ENCODE measurements at regions not wholly inside any gene's neighbourhood (a gene's known extent, or its start where the extent isn't known, plus 50 kb on each side); places are given as distances from the start of the nearest gene placed in this dataset.

DNA sequence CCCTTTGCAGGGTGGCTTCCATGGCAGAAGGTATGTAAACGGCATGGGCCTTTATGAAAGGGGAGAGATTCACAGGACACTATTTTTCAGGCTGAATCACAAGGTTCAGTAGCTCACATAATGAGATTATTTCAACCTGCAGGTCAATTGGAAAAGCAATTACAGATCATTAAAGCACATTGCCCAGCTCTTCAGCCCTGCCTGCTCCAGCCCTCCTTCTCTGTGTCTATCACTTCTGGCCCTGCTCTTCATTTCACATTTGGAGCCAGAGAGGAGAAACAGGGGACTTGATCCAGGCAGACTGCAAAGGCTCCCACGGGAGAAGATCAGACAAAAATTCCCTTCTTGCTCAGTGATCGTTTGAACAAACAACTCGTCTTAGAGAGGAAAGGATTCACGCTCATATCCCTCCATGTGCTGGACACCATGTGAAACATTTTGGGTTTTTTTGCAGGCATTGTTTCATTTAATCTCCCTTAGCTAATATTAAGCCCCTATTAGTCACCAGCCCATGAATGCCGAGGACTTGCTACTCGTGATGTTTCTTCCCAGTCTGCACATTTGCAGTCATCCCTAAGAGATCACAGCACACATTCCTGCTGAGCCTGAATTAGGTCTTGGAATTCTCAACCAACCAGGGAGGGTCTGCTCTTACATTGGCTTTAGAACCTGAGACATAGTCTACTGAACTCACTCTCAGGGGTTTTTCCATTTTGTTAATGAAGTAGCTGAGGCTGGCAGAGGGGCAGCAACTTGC is 443.9 kb upstream of the CCL2 start (continued):
- TF ChIP-seq, protein P1, sequence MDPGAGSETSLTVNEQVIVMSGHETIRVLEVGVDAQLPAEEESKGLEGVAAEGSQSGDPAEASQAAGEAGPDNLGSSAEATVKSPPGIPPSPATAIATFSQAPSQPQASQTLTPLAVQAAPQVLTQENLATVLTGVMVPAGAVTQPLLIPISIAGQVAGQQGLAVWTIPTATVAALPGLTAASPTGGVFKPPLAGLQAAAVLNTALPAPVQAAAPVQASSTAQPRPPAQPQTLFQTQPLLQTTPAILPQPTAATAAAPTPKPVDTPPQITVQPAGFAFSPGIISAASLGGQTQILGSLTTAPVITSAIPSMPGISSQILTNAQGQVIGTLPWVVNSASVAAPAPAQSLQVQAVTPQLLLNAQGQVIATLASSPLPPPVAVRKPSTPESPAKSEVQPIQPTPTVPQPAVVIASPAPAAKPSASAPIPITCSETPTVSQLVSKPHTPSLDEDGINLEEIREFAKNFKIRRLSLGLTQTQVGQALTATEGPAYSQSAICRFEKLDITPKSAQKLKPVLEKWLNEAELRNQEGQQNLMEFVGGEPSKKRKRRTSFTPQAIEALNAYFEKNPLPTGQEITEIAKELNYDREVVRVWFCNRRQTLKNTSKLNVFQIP (CRISPR knock-in tag; IDR thresholded peaks at IDR 0.05; ENCODE audit: borderline replicate concordance, low read depth), result no peak
- no peak for TF ChIP-seq CSDC2 (CRISPR knock-in tag; IDR thresholded peaks at IDR 0.05)
- no peak for TF ChIP-seq ISL1 (CRISPR knock-in tag; IDR thresholded peaks at IDR 0.05)
- TF ChIP-seq, protein P2, sequence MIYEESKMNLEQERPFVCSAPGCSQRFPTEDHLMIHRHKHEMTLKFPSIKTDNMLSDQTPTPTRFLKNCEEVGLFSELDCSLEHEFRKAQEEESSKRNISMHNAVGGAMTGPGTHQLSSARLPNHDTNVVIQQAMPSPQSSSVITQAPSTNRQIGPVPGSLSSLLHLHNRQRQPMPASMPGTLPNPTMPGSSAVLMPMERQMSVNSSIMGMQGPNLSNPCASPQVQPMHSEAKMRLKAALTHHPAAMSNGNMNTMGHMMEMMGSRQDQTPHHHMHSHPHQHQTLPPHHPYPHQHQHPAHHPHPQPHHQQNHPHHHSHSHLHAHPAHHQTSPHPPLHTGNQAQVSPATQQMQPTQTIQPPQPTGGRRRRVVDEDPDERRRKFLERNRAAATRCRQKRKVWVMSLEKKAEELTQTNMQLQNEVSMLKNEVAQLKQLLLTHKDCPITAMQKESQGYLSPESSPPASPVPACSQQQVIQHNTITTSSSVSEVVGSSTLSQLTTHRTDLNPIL (CRISPR knock-in tag; IDR thresholded peaks at IDR 0.05; ENCODE audit: low read depth), result no peak
- TF ChIP-seq ARNTL (CRISPR knock-in tag; IDR thresholded peaks at IDR 0.05; ENCODE audit: borderline replicate concordance, low read depth), result no peak

DNA sequence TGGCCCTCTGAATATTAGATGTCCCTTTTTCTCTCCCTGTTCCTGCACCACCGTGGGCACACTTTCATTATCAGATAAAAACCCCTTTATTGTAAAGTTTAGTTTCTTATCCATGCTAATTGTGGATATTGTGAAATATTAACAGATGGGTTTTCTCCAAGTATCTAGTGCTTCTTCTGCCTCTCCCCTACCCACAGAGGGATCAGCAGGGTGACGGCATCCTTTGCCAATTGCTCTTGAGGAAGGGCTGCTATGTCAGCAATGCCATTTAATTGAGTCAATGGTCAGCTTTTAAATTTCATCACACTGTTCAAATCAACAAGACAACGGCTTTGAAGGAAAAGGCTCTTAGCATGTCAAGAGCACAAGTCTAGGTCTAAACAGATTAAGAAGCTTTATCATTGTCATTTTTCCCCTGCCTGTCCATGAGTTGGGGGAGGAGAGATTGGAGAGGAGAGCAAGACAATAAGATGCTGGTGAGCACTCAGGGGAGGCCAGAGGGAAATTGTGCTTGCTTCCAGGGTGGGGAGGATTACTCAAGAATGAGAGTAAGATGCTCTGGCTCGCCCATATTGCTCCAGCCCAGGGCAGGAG is 443.0 kb upstream of the CCL2 start:
- no peak for ATAC-seq
- TF ChIP-seq ZFP30 (CRISPR knock-in tag; IDR thresholded peaks at IDR 0.05) (no peak), TCF4 (CRISPR knock-in tag; IDR thresholded peaks at IDR 0.05; ENCODE audit: borderline replicate concordance) (no peak), CSDC2 (CRISPR knock-in tag; IDR thresholded peaks at IDR 0.05) (no peak), ZC3H10 (CRISPR knock-in tag; IDR thresholded peaks at IDR 0.05) (no peak), GLIS3 (CRISPR knock-in tag; IDR thresholded peaks at IDR 0.05) (no peak), ZNF8 (CRISPR knock-in tag; IDR thresholded peaks at IDR 0.05) (no peak), ARNTL (CRISPR knock-in tag; IDR thresholded peaks at IDR 0.05; ENCODE audit: borderline replicate concordance, low read depth) (no peak), ESRRG (CRISPR knock-in tag; IDR thresholded peaks at IDR 0.05) (no peak), TOX (CRISPR knock-in tag; IDR thresholded peaks at IDR 0.05; ENCODE audit: borderline replicate concordance) (no peak), ZNF70 (CRISPR knock-in tag; IDR thresholded peaks at IDR 0.05) (no peak), OSR1 (CRISPR knock-in tag; IDR thresholded peaks at IDR 0.05) (no peak), ZNF565 (CRISPR knock-in tag; conservative IDR thresholded peaks at IDR 0.05; ENCODE audit: low read depth) (no peak), ZFP3 (CRISPR knock-in tag; IDR thresholded peaks at IDR 0.05) (no peak), SNAI2 (CRISPR knock-in tag; IDR thresholded peaks at IDR 0.05) (no peak)
- TF ChIP-seq, protein P1 (CRISPR knock-in tag; IDR thresholded peaks at IDR 0.05; ENCODE audit: borderline replicate concordance, low read depth), result no peak
- TF ChIP-seq, protein P3, sequence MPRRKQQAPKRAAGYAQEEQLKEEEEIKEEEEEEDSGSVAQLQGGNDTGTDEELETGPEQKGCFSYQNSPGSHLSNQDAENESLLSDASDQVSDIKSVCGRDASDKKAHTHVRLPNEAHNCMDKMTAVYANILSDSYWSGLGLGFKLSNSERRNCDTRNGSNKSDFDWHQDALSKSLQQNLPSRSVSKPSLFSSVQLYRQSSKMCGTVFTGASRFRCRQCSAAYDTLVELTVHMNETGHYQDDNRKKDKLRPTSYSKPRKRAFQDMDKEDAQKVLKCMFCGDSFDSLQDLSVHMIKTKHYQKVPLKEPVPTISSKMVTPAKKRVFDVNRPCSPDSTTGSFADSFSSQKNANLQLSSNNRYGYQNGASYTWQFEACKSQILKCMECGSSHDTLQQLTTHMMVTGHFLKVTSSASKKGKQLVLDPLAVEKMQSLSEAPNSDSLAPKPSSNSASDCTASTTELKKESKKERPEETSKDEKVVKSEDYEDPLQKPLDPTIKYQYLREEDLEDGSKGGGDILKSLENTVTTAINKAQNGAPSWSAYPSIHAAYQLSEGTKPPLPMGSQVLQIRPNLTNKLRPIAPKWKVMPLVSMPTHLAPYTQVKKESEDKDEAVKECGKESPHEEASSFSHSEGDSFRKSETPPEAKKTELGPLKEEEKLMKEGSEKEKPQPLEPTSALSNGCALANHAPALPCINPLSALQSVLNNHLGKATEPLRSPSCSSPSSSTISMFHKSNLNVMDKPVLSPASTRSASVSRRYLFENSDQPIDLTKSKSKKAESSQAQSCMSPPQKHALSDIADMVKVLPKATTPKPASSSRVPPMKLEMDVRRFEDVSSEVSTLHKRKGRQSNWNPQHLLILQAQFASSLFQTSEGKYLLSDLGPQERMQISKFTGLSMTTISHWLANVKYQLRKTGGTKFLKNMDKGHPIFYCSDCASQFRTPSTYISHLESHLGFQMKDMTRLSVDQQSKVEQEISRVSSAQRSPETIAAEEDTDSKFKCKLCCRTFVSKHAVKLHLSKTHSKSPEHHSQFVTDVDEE (CRISPR knock-in tag; IDR thresholded peaks at IDR 0.05), result no peak
- TF ChIP-seq, protein P4, sequence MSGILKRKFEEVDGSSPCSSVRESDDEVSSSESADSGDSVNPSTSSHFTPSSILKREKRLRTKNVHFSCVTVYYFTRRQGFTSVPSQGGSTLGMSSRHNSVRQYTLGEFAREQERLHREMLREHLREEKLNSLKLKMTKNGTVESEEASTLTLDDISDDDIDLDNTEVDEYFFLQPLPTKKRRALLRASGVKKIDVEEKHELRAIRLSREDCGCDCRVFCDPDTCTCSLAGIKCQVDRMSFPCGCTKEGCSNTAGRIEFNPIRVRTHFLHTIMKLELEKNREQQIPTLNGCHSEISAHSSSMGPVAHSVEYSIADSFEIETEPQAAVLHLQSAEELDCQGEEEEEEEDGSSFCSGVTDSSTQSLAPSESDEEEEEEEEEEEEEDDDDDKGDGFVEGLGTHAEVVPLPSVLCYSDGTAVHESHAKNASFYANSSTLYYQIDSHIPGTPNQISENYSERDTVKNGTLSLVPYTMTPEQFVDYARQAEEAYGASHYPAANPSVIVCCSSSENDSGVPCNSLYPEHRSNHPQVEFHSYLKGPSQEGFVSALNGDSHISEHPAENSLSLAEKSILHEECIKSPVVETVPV (CRISPR knock-in tag; IDR thresholded peaks at IDR 0.05), result no peak

DNA sequence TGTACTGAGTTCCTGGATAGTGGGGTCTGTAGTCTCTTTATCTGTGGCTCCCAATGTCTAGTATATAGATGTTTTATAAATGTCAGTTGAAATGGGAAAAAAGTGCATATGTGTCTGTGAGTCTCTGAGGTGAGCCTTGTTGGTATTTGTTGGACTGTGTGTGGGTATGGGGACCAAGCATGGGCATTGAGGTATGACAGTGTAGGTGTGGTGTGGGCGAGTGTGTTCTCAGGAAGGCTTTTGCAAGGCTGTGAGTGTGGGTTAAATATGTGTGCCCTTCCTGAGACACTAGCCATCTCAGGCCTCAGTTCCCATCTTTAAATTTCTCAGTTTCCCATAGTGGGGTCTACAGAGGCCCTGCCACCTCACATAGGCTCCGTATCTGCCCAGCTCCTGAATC is 440.2 kb upstream of the CCL2 start:
- no peak for ATAC-seq
- no peak for TF ChIP-seq RARB (CRISPR knock-in tag; IDR thresholded peaks at IDR 0.05)
- TF ChIP-seq, protein P4 (CRISPR knock-in tag; IDR thresholded peaks at IDR 0.05), result no peak
- TF ChIP-seq, protein P1 (CRISPR knock-in tag; IDR thresholded peaks at IDR 0.05; ENCODE audit: borderline replicate concordance, low read depth), result no peak
- no peak for TF ChIP-seq OSR1 (CRISPR knock-in tag; IDR thresholded peaks at IDR 0.05)
- TF ChIP-seq, protein P2 (CRISPR knock-in tag; IDR thresholded peaks at IDR 0.05; ENCODE audit: low read depth), result no peak
- no peak for TF ChIP-seq ZC3H10 (CRISPR knock-in tag; IDR thresholded peaks at IDR 0.05)
- no peak for TF ChIP-seq ZNF70 (CRISPR knock-in tag; IDR thresholded peaks at IDR 0.05)
- no peak for TF ChIP-seq PPARA (CRISPR knock-in tag; IDR thresholded peaks at IDR 0.05; ENCODE audit: borderline replicate concordance)
- no peak for TF ChIP-seq ZNF8 (CRISPR knock-in tag; IDR thresholded peaks at IDR 0.05)
- TF ChIP-seq TOX (CRISPR knock-in tag; IDR thresholded peaks at IDR 0.05; ENCODE audit: borderline replicate concordance), result no peak
- no peak for TF ChIP-seq ZFP3 (CRISPR knock-in tag; IDR thresholded peaks at IDR 0.05)
- no peak for TF ChIP-seq CSDC2 (CRISPR knock-in tag; IDR thresholded peaks at IDR 0.05)
